Caco-2 (cell line): ENCODE measurements at regions not wholly inside any gene's neighbourhood (a gene's known extent, or its start where the extent isn't known, plus 50 kb on each side); places are given as distances from the start of the nearest gene placed in this dataset.

Experiments used
- BruUV-seq: library from RNA; stranded (reverse); fragments of 400-500 nt; replicated peaks from 2 replicates; lab custom pipeline; 2021; lab: Mats Ljungman, UMichigan
- CTCF ChIA-PET: fragments of 300-600 bp; sonication (Branson Sonifier 250); formaldehyde crosslinking; loops from one replicate; lab custom pipeline; 2022; ENCODE audit warnings: antibody characterized with exemption; lab: Charles Lee
- POLR2A ChIA-PET: fragments of 300-600 bp; sonication (Branson Sonifier 250); formaldehyde crosslinking; loops from one replicate; lab custom pipeline; 2022; ENCODE audit warnings: antibody characterized with exemption; lab: Charles Lee
- DNase-seq, 2 experiments: peaks; one replicate each; pipeline versions ENCODE4 v3.0.0 to v3.0.0-alpha.2; 2020 to 2022
- H3K27me3 ChIP-seq: replicated peaks from 2 replicates; pipeline ENCODE4 v1.6.0; 2011; ENCODE audit warnings: low read length; ENCODE audit not compliant: control insufficient read depth, insufficient read depth
- H3K36me3 ChIP-seq: 2 replicates; pipeline ENCODE4 v1.5.1; 2011; ENCODE audit warnings: low read length; ENCODE audit not compliant: control insufficient read depth, insufficient read depth
- H3K4me1 ChIP-seq: fragments of 250-450 bp; sonication (Bioruptor Pico); 2 replicates; pipeline ENCODE4 v1.5.1; 2020; ENCODE audit warnings: mild to moderate bottlenecking
- H3K4me3 ChIP-seq: 2 replicates; pipeline ENCODE4 v1.5.1; 2011; ENCODE audit warnings: low read depth, mild to moderate bottlenecking, control low read depth, low read length
- H3K9me3 ChIP-seq: fragments of 250-450 bp; sonication (Bioruptor Pico); 2 replicates; pipeline ENCODE4 v1.5.1; 2020; ENCODE audit warnings: mild to moderate bottlenecking, moderate library complexity
- H3K27ac Mint-ChIP-seq: one replicate; pipeline ENCODE4 v1.8.0; 2022; ENCODE audit warnings: mixed read lengths; ENCODE audit not compliant: unreplicated experiment
- H3K27me3 Mint-ChIP-seq: one replicate; pipeline ENCODE4 v1.8.0; 2022; ENCODE audit warnings: mixed read lengths; ENCODE audit not compliant: insufficient read depth, unreplicated experiment
- H3K36me3 Mint-ChIP-seq: one replicate; pipeline ENCODE4 v1.8.0; 2022; ENCODE audit warnings: mild to moderate bottlenecking, mixed read lengths; ENCODE audit not compliant: insufficient read depth, unreplicated experiment
- H3K4me1 Mint-ChIP-seq: one replicate; pipeline ENCODE4 v1.8.0; 2022; ENCODE audit warnings: low read depth, mixed read lengths; ENCODE audit not compliant: unreplicated experiment
- H3K4me3 Mint-ChIP-seq: one replicate; pipeline ENCODE4 v1.8.0; 2022; ENCODE audit warnings: mild to moderate bottlenecking, moderate library complexity, mixed read lengths; ENCODE audit not compliant: unreplicated experiment
- H3K9me3 Mint-ChIP-seq: one replicate; pipeline ENCODE4 v1.8.0; 2022; ENCODE audit warnings: mixed read lengths; ENCODE audit not compliant: unreplicated experiment
- CTCF ChIP-seq, 2 experiments: fragments of 200-600 bp in 1 of 2; IDR thresholded peaks; 1 replicate in 1 of 2; 2 replicates in 1 of 2; pipeline versions ENCODE4 v1.5.1 to v1.8.0; 2011 to 2022; ENCODE audit warnings: antibody characterized with exemption in 1 of 2, control low read depth in 1 of 2, inconsistent platforms in 1 of 2, low read depth in 1 of 2, low read length in 1 of 2, mild to moderate bottlenecking in 1 of 2, moderate library complexity in 1 of 2; ENCODE audit not compliant: insufficient read depth in 1 of 2, severe bottlenecking in 1 of 2, unreplicated experiment in 1 of 2
- intact Hi-C: fragments of 100-400 bp; cut with micrococcal nuclease; formaldehyde crosslinking; loops from one replicate; pipeline ENCODE4 v1.10.0; 2022; ENCODE audit not compliant: unreplicated experiment

- DNase-seq: no peak
- ChIA-PET POLR2A (no interaction called here), CTCF (no interaction called here)
- BruUV-seq: no TSS peak
- Mint-ChIP-seq H3K27ac (no peak overlapping the region), H3K9me3 (no peaks in the 10 kb centered on the region), H3K4me3 (no peak overlapping the region), H3K27me3 (peaks cover 3% of the 10 kb centered on the region), H3K36me3 (no peaks in the 10 kb centered on the region), H3K4me1 (no peaks in the 10 kb centered on the region)
- intact Hi-C loops: no loop called here
- no peak for TF ChIP-seq CTCF (IDR thresholded peaks at IDR 0.05; ENCODE audit: insufficient read depth in 1 of 2, low read depth in 1 of 2, low read length in 1 of 2, severe bottlenecking in 1 of 2, unreplicated experiment in 1 of 2)
- no peaks in the 10 kb centered on the region for H3K36me3 ChIP-seq
- H3K4me1 ChIP-seq: no peaks in the 10 kb centered on the region
- no peak overlapping the region for H3K4me3 ChIP-seq
- 0 out of 2 replicates have a peak, but pooled peaks cover 1% of the 10 kb centered on the region for H3K27me3 ChIP-seq
- no peaks in the 10 kb centered on the region for H3K9me3 ChIP-seq
Measured at GRCh38 chr5:158288272-158288657, 429.3 kb upstream of the CLINT1 start.

GRCh38 chr5:158287643-158288271 is 428.8 kb upstream of the CLINT1 start:
- POLR2A ChIA-PET: no interaction called here
- no peak overlapping the region for H3K27ac Mint-ChIP-seq
- no peaks in the 10 kb centered on the region for H3K4me1 ChIP-seq
- H3K27me3 ChIP-seq: 0 out of 2 replicates have a peak, but pooled peaks cover 1% of the 10 kb centered on the region
- no peak for DNase-seq
- BruUV-seq: no TSS peak
- H3K4me3 Mint-ChIP-seq: no peak overlapping the region
- H3K36me3 ChIP-seq: no peaks in the 10 kb centered on the region
- no peaks in the 10 kb centered on the region for H3K4me1 Mint-ChIP-seq
- CTCF ChIA-PET: interaction anchor here (1.5 kb wide), 1 partner anchor 213 kb away, joined by 4 read pairs; no protein-coding TSS in a partner anchor
- TF ChIP-seq CTCF (IDR thresholded peaks at IDR 0.05; ENCODE audit: insufficient read depth in 1 of 2, low read depth in 1 of 2, low read length in 1 of 2, severe bottlenecking in 1 of 2, unreplicated experiment in 1 of 2): no peak
- peaks cover 3% of the 10 kb centered on the region for H3K27me3 Mint-ChIP-seq
- no peaks in the 10 kb centered on the region for H3K9me3 ChIP-seq
- intact Hi-C loops: no loop called here
- H3K36me3 Mint-ChIP-seq: no peaks in the 10 kb centered on the region
- H3K4me3 ChIP-seq: no peak overlapping the region
- H3K9me3 Mint-ChIP-seq: no peaks in the 10 kb centered on the region

- no TSS peak for BruUV-seq
- Mint-ChIP-seq H3K4me3 (no peak overlapping the region), H3K27me3 (peaks cover 7% of the 10 kb centered on the region), H3K9me3 (no peaks in the 10 kb centered on the region), H3K4me1 (no peaks in the 10 kb centered on the region), H3K27ac (no peak overlapping the region), H3K36me3 (no peaks in the 10 kb centered on the region)
- Histone ChIP-seq H3K36me3 (no peaks in the 10 kb centered on the region), H3K9me3 (no peaks in the 10 kb centered on the region), H3K4me3 (no peak overlapping the region), H3K4me1 (no peaks in the 10 kb centered on the region), H3K27me3 (0 out of 2 replicates have a peak, but pooled peaks cover 1% of the 10 kb centered on the region)
- intact Hi-C loops: no loop called here
- TF ChIP-seq CTCF (IDR thresholded peaks at IDR 0.05; ENCODE audit: insufficient read depth in 1 of 2, low read depth in 1 of 2, low read length in 1 of 2, severe bottlenecking in 1 of 2, unreplicated experiment in 1 of 2): no peak
- POLR2A ChIA-PET: no interaction called here
- CTCF ChIA-PET: interaction anchor here (1.5 kb wide), 1 partner anchor 212 kb away, joined by 4 read pairs; no protein-coding TSS in a partner anchor
- DNase-seq: no peak
Measured at GRCh38 chr5:158286827-158287226, 427.9 kb upstream of the CLINT1 start.
